Limb (tissue), 2 donors: ENCODE measurements at regions not wholly inside any gene's neighbourhood (a gene's known extent, or its start where the extent isn't known, plus 50 kb on each side); places are given as distances from the start of the nearest gene placed in this dataset.
"Not testable (repeated sequence)": the region's sequence is repeated elsewhere in the genome, so short reads cannot be mapped to it uniquely, and the experiment has no call there.

Source experiments
- DNase-seq, 2 donors: peaks; one replicate each; pipeline ENCODE4 v3.0.0-alpha.2; 2016; ENCODE audit errors: extremely low spot score in 2 of 2

- not testable (repeated sequence) for DNase-seq
Observed at GRCh38 chr3:82110721-82111120, 349.3 kb upstream of the GBE1 start.

GRCh38 chr3:82103241-82103640 lies 341.8 kb upstream of the GBE1 start:
- DNase-seq = no peak

- DNase-seq = no peak
Observed at GRCh38 chr3:82100378-82100777, 338.9 kb upstream of the GBE1 start.

GRCh38 chr3:82093641-82094040 lies 332.2 kb upstream of the GBE1 start:
- no peak for DNase-seq

- DNase-seq = no peak
Observed at GRCh38 chr3:82088749-82089148, 327.3 kb upstream of the GBE1 start.

- no peak for DNase-seq
Observed at GRCh38 chr3:82087958-82088357, 326.5 kb upstream of the GBE1 start.

- DNase-seq = no peak
Observed at GRCh38 chr3:82085851-82086475, 324.5 kb upstream of the GBE1 start.

GRCh38 chr3:82085356-82085755 lies 323.9 kb upstream of the GBE1 start:
- DNase-seq = peak in 1 of 2 donors; percentile 25

GRCh38 chr3:82084824-82085223 lies 323.4 kb upstream of the GBE1 start:
- DNase-seq = peak in 1 of 2 donors; percentile 40

GRCh38 chr3:82082796-82083195 lies 321.4 kb upstream of the GBE1 start:
- DNase-seq = no peak

GRCh38 chr3:82081351-82081750 lies 319.9 kb upstream of the GBE1 start:
- no peak for DNase-seq

- no peak for DNase-seq
Observed at GRCh38 chr3:82080792-82081191, 319.3 kb upstream of the GBE1 start.

- DNase-seq = no peak
Observed at GRCh38 chr3:82080261-82080660, 318.8 kb upstream of the GBE1 start.

- no peak for DNase-seq
Observed at GRCh38 chr3:82079335-82079890, 318.0 kb upstream of the GBE1 start.

- no peak for DNase-seq
Observed at GRCh38 chr3:82078246-82078645, 316.8 kb upstream of the GBE1 start.

GRCh38 chr3:82067420-82067819 lies 306.0 kb upstream of the GBE1 start:
- no peak for DNase-seq

GRCh38 chr3:82058809-82059208 lies 297.4 kb upstream of the GBE1 start:
- no peak for DNase-seq

GRCh38 chr3:82055792-82056191 lies 294.3 kb upstream of the GBE1 start:
- DNase-seq = no peak

- DNase-seq = no peak
Observed at GRCh38 chr3:82054849-82055248, 293.4 kb upstream of the GBE1 start.

GRCh38 chr3:82053236-82053635 lies 291.8 kb upstream of the GBE1 start:
- no peak for DNase-seq

- no peak for DNase-seq
Observed at GRCh38 chr3:82050382-82050781, 288.9 kb upstream of the GBE1 start.

GRCh38 chr3:82048711-82049110 lies 287.3 kb upstream of the GBE1 start:
- no peak for DNase-seq

- DNase-seq = no peak
Observed at GRCh38 chr3:82044930-82045705, 283.7 kb upstream of the GBE1 start.
